GM13977 (cell line): ENCODE measurements at regions not wholly inside any gene's neighbourhood (a gene's known extent, or its start where the extent isn't known, plus 50 kb on each side); places are given as distances from the start of the nearest gene placed in this dataset.

ENCODE experiments used
- DNase-seq: peaks from one replicate; pipeline ENCODE4 v3.0.0; 2012; ENCODE audit warnings: low spot score
- in situ Hi-C: fragments of 300-500 bp; cut with MboI; formaldehyde crosslinking; loops from one replicate; pipeline ENCODE4 v1.12.0; 2022; ENCODE audit warnings: low sequenced_read_pairs, low pct_unique_long_range_greater_than_20kb, mixed read lengths, inconsistent platforms; ENCODE audit not compliant: unreplicated experiment
- TF ChIP-seq, protein P1 (sequence below): IDR thresholded peaks from 2 replicates; pipeline ENCODE4 v1.5.1; 2012; ENCODE audit warnings: mild to moderate bottlenecking, control low read depth; ENCODE audit not compliant: insufficient read depth; ENCODE audit errors: extremely low read depth, missing control alignments

DNA sequence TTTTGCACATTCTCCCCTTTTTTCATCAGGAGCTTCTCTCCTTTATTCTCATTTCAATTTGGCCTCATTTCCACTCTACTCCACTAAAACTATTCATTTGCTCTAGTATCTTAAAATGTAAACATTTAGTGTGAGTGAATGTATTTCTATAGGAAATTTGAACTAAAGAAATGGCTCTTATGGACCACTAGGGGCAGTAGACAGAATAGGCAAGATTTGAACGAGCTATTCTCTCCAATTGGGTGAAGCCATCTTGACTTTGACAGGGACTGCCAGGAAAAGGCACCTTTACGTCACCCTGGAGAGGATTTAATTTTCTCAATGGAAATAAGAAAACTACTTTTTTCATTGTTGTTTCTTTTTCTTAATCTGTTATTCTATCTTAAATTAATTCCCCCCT lies 666.3 kb downstream of the DNAH5 start:
- TF ChIP-seq, protein P1, sequence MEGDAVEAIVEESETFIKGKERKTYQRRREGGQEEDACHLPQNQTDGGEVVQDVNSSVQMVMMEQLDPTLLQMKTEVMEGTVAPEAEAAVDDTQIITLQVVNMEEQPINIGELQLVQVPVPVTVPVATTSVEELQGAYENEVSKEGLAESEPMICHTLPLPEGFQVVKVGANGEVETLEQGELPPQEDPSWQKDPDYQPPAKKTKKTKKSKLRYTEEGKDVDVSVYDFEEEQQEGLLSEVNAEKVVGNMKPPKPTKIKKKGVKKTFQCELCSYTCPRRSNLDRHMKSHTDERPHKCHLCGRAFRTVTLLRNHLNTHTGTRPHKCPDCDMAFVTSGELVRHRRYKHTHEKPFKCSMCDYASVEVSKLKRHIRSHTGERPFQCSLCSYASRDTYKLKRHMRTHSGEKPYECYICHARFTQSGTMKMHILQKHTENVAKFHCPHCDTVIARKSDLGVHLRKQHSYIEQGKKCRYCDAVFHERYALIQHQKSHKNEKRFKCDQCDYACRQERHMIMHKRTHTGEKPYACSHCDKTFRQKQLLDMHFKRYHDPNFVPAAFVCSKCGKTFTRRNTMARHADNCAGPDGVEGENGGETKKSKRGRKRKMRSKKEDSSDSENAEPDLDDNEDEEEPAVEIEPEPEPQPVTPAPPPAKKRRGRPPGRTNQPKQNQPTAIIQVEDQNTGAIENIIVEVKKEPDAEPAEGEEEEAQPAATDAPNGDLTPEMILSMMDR = no peak
- in situ Hi-C loops = no loop called here
- DNase-seq = no peak

DNA sequence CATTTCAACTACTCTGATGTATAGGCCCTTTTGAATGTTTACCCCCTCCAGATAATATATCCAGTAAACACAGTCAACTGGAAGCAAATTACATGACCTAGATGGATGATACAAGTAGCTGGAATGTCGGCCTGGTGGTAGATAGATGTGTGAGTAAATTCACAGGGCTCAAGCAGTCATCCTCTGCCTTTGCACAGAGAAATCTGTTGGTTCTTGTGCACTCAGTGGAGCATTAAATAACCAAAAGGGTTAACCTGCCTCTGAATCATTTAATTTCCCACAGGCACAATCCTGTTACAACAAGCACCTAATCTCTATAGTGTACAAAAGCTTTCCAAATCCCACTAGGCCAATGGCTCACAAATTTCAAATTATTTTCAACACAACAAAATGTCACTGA lies 668.3 kb downstream of the DNAH5 start:
- in situ Hi-C loops = no loop called here
- TF ChIP-seq, protein P1 = no peak
- DNase-seq = no peak

- in situ Hi-C loops = no loop called here
- no peak for DNase-seq
- TF ChIP-seq, protein P1 = no peak
These were observed 680.8 kb downstream of the DNAH5 start for GRCh38 chr5:13263701-13264100.

- in situ Hi-C loops = no loop called here
- TF ChIP-seq, protein P1 = no peak
- DNase-seq = no peak
These were observed 691.4 kb downstream of the DNAH5 start for GRCh38 chr5:13253111-13253510.

GRCh38 chr5:13252699-13253098 lies 691.8 kb downstream of the DNAH5 start:
- TF ChIP-seq, protein P1 = no peak
- in situ Hi-C loops = no loop called here
- DNase-seq = no peak

DNA sequence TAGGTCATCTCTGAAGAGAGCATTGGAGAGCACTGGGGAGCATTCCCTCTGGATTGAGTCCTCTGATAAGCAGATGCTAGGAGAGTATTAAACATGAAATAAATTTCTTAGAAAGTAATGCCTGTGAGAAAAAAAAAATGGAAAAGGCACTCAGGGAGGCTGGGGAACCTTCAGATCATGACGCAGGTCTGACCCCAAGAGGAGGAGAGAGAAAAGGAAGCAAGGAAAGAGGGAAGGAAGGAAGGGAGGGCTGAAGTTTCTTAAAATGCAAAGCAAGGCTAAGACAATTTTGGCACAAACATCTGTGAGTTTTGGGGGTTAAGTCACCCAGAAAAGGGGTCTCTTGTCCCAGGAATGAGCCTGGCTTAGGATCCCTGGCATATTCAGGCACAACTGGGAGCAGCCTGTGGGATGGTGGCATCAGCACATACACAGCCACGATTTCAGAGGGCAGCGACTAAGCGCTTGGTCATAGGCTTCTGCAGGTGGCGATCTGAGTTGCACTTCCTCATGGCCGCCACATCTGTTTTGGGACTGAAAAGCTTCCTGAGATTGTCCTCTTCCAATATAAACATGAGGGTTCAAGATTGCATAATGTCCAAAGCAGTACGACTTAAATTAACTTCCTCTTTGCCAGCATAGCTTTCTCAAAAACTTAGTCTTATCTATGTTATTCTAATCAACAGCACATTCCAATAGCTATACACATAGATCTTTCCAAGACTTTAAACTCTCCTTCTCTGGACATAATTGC lies 692.7 kb downstream of the DNAH5 start:
- TF ChIP-seq, protein P1 = no peak
- in situ Hi-C loops = no loop called here
- no peak for DNase-seq
